ENCODE measurements at regions not wholly inside any gene's neighbourhood (a gene's known extent, or its start where the extent isn't known, plus 50 kb on each side); places are given as distances from the start of the nearest gene placed in this dataset.

GRCh38 chr4:44791831-44792230 is 65.5 kb upstream of the GNPDA2 start:
- no peaks in the 10 kb centered on the region for H4K20me1 ChIP-seq (ENCODE audit: control insufficient read depth, insufficient read depth, low read depth, low read length)
- no peak overlapping the region for H3K4me2 ChIP-seq (ENCODE audit: low read length)
- TF ChIP-seq CTCF (IDR thresholded peaks at IDR 0.05; ENCODE audit: low read depth, low read length, poor library complexity, severe bottlenecking) (no peak), EZH2phosphoT487 (IDR thresholded peaks at IDR 0.05; ENCODE audit: borderline replicate concordance, low read length) (no peak)
- H3K27me3 ChIP-seq (ENCODE audit: control insufficient read depth, low read length), result no peaks in the 10 kb centered on the region
- H3K79me2 ChIP-seq (ENCODE audit: control insufficient read depth, low read length), result no peaks in the 10 kb centered on the region
- no peaks in the 10 kb centered on the region for H3K4me1 ChIP-seq (ENCODE audit: control insufficient read depth, low read length)
- H3K9me3 ChIP-seq (ENCODE audit: control insufficient read depth, insufficient read depth, low read length), result no peaks in the 10 kb centered on the region
- H3K27ac ChIP-seq (ENCODE audit: low read depth, low read length), result no peak overlapping the region
- no peak overlapping the region for H3K4me3 ChIP-seq (ENCODE audit: low read length)
- no peaks in the 10 kb centered on the region for H3K9me2 ChIP-seq (replicated peaks; ENCODE audit: control insufficient read depth, low read length)
- no peaks in the 10 kb centered on the region for H3F3A ChIP-seq (ENCODE audit: control insufficient read depth, insufficient read depth)
- H3K36me3 ChIP-seq (ENCODE audit: control insufficient read depth, low read length), result no peaks in the 10 kb centered on the region

GRCh38 chr4:44777115-44777514 is 50.8 kb upstream of the GNPDA2 start:
- no peak overlapping the region for H3K4me3 ChIP-seq (ENCODE audit: low read length)
- H3K36me3 ChIP-seq (ENCODE audit: control insufficient read depth, low read length), result no peaks in the 10 kb centered on the region
- no peak overlapping the region for H3K4me2 ChIP-seq (ENCODE audit: low read length)
- peaks cover 15% of the 10 kb centered on the region for H3K9me3 ChIP-seq (ENCODE audit: control insufficient read depth, insufficient read depth, low read length)
- no peaks in the 10 kb centered on the region for H3K9me2 ChIP-seq (replicated peaks; ENCODE audit: control insufficient read depth, low read length)
- H3K4me1 ChIP-seq (ENCODE audit: control insufficient read depth, low read length), result no peaks in the 10 kb centered on the region
- TF ChIP-seq CTCF (IDR thresholded peaks at IDR 0.05; ENCODE audit: low read depth, low read length, poor library complexity, severe bottlenecking), result no peak
- H3K27ac ChIP-seq (ENCODE audit: low read depth, low read length), result no peak overlapping the region
- H3K27me3 ChIP-seq (ENCODE audit: control insufficient read depth, low read length), result no peaks in the 10 kb centered on the region
- H3F3A ChIP-seq (ENCODE audit: control insufficient read depth, insufficient read depth), result no peaks in the 10 kb centered on the region
- H4K20me1 ChIP-seq (ENCODE audit: control insufficient read depth, insufficient read depth, low read depth, low read length), result no peaks in the 10 kb centered on the region
- H3K79me2 ChIP-seq (ENCODE audit: control insufficient read depth, low read length), result no peaks in the 10 kb centered on the region

Data from DOHH2 (cell line).